Motor neuron (in vitro differentiated cells): ENCODE measurements at regions not wholly inside any gene's neighbourhood (a gene's known extent, or its start where the extent isn't known, plus 50 kb on each side); places are given as distances from the start of the nearest gene placed in this dataset.
"Not testable (repeated sequence)": the region's sequence is repeated elsewhere in the genome, so short reads cannot be mapped to it uniquely, and the experiment has no call there.

ENCODE experiments used
- ATAC-seq, 8 experiments: fragments of 200-7000 bp; cut with Tn5 transposase; replicated peaks in 6 of 8; 2 replicates each; pipeline ENCODE4 v1.8.0; 2021; ENCODE audit warnings: mild to moderate bottlenecking in 8 of 8, moderate library complexity in 8 of 8
- H3K27ac ChIP-seq, 2 donors: fragments of 250-450 bp; sonication (Bioruptor Pico); 2 replicates each; pipeline ENCODE4 v1.9.0; 2021; ENCODE audit warnings: antibody characterized with exemption in 2 of 2, mild to moderate bottlenecking in 2 of 2, moderate library complexity in 1 of 2
- H3K4me1 ChIP-seq, 2 donors: fragments of 250-450 bp; sonication (Bioruptor Pico); replicated peaks in 1 of 2; 2 replicates each; pipeline ENCODE4 v1.6.1; 2021; ENCODE audit warnings: antibody characterized with exemption in 2 of 2, mild to moderate bottlenecking in 2 of 2, moderate library complexity in 1 of 2
- H3K4me3 ChIP-seq, 5 donors: fragments of 250-450 bp; sonication (Bioruptor Pico); 2 replicates each; pipeline ENCODE4 v1.9.0; 2021; ENCODE audit warnings: antibody characterized with exemption in 5 of 5, mild to moderate bottlenecking in 5 of 5, moderate library complexity in 4 of 5
- WGBS, 10 experiments: fragments of 450-650 bp; shearing (Covaris generic); methylation state at CpG; one replicate each; pipeline ENCODE4 v1.0.0; 2022; 5-methylcytosine and 5-hydroxymethylcytosine counted together
- in situ Hi-C, 9 experiments: fragments of 400-800 bp; cut with MboI; loops; one replicate each; pipeline ENCODE4 v1.15.0; 2021; ENCODE audit warnings: low sequenced_read_pairs in 9 of 9, low pct_unique_long_range_greater_than_20kb in 2 of 9; ENCODE audit not compliant: unreplicated experiment in 9 of 9

- ATAC-seq, result no peak
- no peak overlapping the region for H3K27ac ChIP-seq
- no peak overlapping the region for H3K4me3 ChIP-seq
- WGBS, 10 experiments, result 0 to 80% (median 25%) methylated on average over 1 to 4 of the region's 4 CpGs; no CpG with 5 or more reads in 1 of the 10 experiments
- H3K4me1 ChIP-seq, result no peaks in the 10 kb centered on the region
- in situ Hi-C loops, result no loop called here
Measured at GRCh38 chr14:106610691-106611090, 1084.3 kb downstream of the TMEM121 start.

- 6 to 75% (median 61%) methylated on average over 2 to 4 of the region's 4 CpGs; no CpG with 5 or more reads in 1 of the 10 experiments for WGBS, 10 experiments
- no peak overlapping the region for H3K4me3 ChIP-seq
- H3K4me1 ChIP-seq, result no peaks in the 10 kb centered on the region
- in situ Hi-C loops, result no loop called here
- H3K27ac ChIP-seq, result no peak overlapping the region
- no peak for ATAC-seq
Measured at GRCh38 chr14:106613256-106613655, 1086.9 kb downstream of the TMEM121 start.

GRCh38 chr14:106618471-106618951 is 1092.1 kb downstream of the TMEM121 start:
- ATAC-seq, result peak in 1 of 8 experiments; percentile 60
- 14 to 42% (median 28%) methylated on average over 1 to 3 of the region's 9 CpGs; no CpG with 5 or more reads in 4 of the 10 experiments for WGBS, 10 experiments
- H3K4me1 ChIP-seq, H3K27ac ChIP-seq, H3K4me3 ChIP-seq, in situ Hi-C loops: not testable (repeated sequence)

- no peaks in the 10 kb centered on the region for H3K4me1 ChIP-seq
- H3K27ac ChIP-seq, result no peak overlapping the region
- WGBS, 10 experiments, result 0% methylated on average over 1 of the region's 1 CpG; no CpG with 5 or more reads in 3 of the 10 experiments
- no peak overlapping the region for H3K4me3 ChIP-seq
- ATAC-seq, result no peak
- in situ Hi-C loops, result no loop called here
Measured at GRCh38 chr14:106619606-106620005, 1093.2 kb downstream of the TMEM121 start.

- H3K4me1 ChIP-seq, result no peaks in the 10 kb centered on the region
- WGBS, 10 experiments, result 0 to 83% (median 33%) methylated on average over 1 to 2 of the region's 2 CpGs; no CpG with 5 or more reads in 2 of the 10 experiments
- ATAC-seq, result no peak
- in situ Hi-C loops, result no loop called here
- H3K27ac ChIP-seq, result no peak overlapping the region
- no peak overlapping the region for H3K4me3 ChIP-seq
Measured at GRCh38 chr14:106620368-106620767, 1094.0 kb downstream of the TMEM121 start.

GRCh38 chr14:106622200-106622745 is 1095.9 kb downstream of the TMEM121 start:
- Histone ChIP-seq H3K4me3 (no peak overlapping the region), H3K27ac (no peak overlapping the region), H3K4me1 (no peaks in the 10 kb centered on the region)
- no peak for ATAC-seq
- in situ Hi-C loops, result no loop called here
- WGBS, 10 experiments, result 0 to 47% (median 30%) methylated on average over 1 to 11 of the region's 12 CpGs

GRCh38 chr14:106625186-106625585 is 1098.8 kb downstream of the TMEM121 start:
- WGBS, 10 experiments, result 0 to 90% (median 36%) methylated on average over 1 to 3 of the region's 3 CpGs; no CpG with 5 or more reads in 3 of the 10 experiments
- in situ Hi-C loops, result no loop called here
- ATAC-seq, result no peak

GRCh38 chr14:106626469-106626868 is 1100.1 kb downstream of the TMEM121 start:
- 3 to 70% (median 25%) methylated on average over 2 to 4 of the region's 4 CpGs; no CpG with 5 or more reads in 4 of the 10 experiments for WGBS, 10 experiments
- H3K4me3 ChIP-seq, ATAC-seq, in situ Hi-C loops, H3K27ac ChIP-seq, H3K4me1 ChIP-seq: not testable (repeated sequence)

More at GRCh38 chr14:106625186-106625585, 1098.8 kb downstream of the TMEM121 start:
- Histone ChIP-seq H3K4me1 (no peaks in the 10 kb centered on the region), H3K4me3 (no peak overlapping the region), H3K27ac (no peak overlapping the region)

- H3K27ac ChIP-seq, H3K4me1 ChIP-seq, H3K4me3 ChIP-seq, in situ Hi-C loops: not testable (repeated sequence)
- WGBS, 10 experiments, result 0 to 46% (median 21%) methylated on average over 1 to 3 of the region's 22 CpGs; no CpG with 5 or more reads in 2 of the 10 experiments
- peak in 1 of 8 experiments; percentile 56 for ATAC-seq
Measured at GRCh38 chr14:106626942-106627588, 1100.7 kb downstream of the TMEM121 start.

GRCh38 chr14:106631879-106632278 is 1105.5 kb downstream of the TMEM121 start:
- H3K4me1 ChIP-seq, result no peaks in the 10 kb centered on the region
- WGBS, 10 experiments, result 0 to 74% (median 35%) methylated on average over 1 to 6 of the region's 6 CpGs; no CpG with 5 or more reads in 1 of the 10 experiments
- no peak overlapping the region for H3K4me3 ChIP-seq
- in situ Hi-C loops, result no loop called here
- no peak for ATAC-seq
- no peak overlapping the region for H3K27ac ChIP-seq

- 0 to 40% (median 13%) methylated on average over 1 to 2 of the region's 2 CpGs; no CpG with 5 or more reads in 2 of the 10 experiments for WGBS, 10 experiments
- no peak overlapping the region for H3K27ac ChIP-seq
- no peak overlapping the region for H3K4me3 ChIP-seq
- H3K4me1 ChIP-seq, result no peaks in the 10 kb centered on the region
- in situ Hi-C loops, result no loop called here
- ATAC-seq, result no peak
Measured at GRCh38 chr14:106633721-106634120, 1107.3 kb downstream of the TMEM121 start.

GRCh38 chr14:106635569-106635968 is 1109.2 kb downstream of the TMEM121 start:
- in situ Hi-C loops, result no loop called here
- Histone ChIP-seq H3K4me1 (no peaks in the 10 kb centered on the region), H3K4me3 (no peak overlapping the region), H3K27ac (no peak overlapping the region)
- 0 to 8% (median 0%) methylated on average over 1 to 4 of the region's 4 CpGs; no CpG with 5 or more reads in 5 of the 10 experiments for WGBS, 10 experiments
- ATAC-seq, result no peak

GRCh38 chr14:106638786-106639452 is 1112.5 kb downstream of the TMEM121 start:
- H3K27ac ChIP-seq, ATAC-seq, H3K4me3 ChIP-seq, H3K4me1 ChIP-seq, in situ Hi-C loops: not testable (repeated sequence)
- 13 to 100% (median 56%) methylated on average over 1 to 5 of the region's 25 CpGs; no CpG with 5 or more reads in 4 of the 10 experiments for WGBS, 10 experiments
